ENCODE measurements at regions not wholly inside any gene's neighbourhood (a gene's known extent, or its start where the extent isn't known, plus 50 kb on each side); places are given as distances from the start of the nearest gene placed in this dataset.
A peak's percentile ranks its signal among the peaks of the same experiment; 100 is the strongest.

GRCh38 chr2:43034242-43034619, 192.2 kb downstream of the ZFP36L2 start:
- no peak overlapping the region for H3K27ac ChIP-seq (ENCODE audit: insufficient read depth, low read length)
- DNase-seq (ENCODE audit: low read depth in 2 of 2), result no peak
- no peak overlapping the region for H3K4me2 ChIP-seq (ENCODE audit: extremely low read depth, insufficient read depth, low read length)
- TF ChIP-seq EZH2 (IDR thresholded peaks at IDR 0.05; ENCODE audit: low read length, missing control alignments), result no peak
- TF ChIP-seq, protein P1, sequence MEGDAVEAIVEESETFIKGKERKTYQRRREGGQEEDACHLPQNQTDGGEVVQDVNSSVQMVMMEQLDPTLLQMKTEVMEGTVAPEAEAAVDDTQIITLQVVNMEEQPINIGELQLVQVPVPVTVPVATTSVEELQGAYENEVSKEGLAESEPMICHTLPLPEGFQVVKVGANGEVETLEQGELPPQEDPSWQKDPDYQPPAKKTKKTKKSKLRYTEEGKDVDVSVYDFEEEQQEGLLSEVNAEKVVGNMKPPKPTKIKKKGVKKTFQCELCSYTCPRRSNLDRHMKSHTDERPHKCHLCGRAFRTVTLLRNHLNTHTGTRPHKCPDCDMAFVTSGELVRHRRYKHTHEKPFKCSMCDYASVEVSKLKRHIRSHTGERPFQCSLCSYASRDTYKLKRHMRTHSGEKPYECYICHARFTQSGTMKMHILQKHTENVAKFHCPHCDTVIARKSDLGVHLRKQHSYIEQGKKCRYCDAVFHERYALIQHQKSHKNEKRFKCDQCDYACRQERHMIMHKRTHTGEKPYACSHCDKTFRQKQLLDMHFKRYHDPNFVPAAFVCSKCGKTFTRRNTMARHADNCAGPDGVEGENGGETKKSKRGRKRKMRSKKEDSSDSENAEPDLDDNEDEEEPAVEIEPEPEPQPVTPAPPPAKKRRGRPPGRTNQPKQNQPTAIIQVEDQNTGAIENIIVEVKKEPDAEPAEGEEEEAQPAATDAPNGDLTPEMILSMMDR (conservative IDR thresholded peaks at IDR 0.05 in 1 of 2, IDR thresholded peaks at IDR 0.05 in 1 of 2; ENCODE audit: low read depth in 1 of 2, low read length in 2 of 2), result no peak
- H3K4me3 ChIP-seq (replicated peaks in 1 of 4; ENCODE audit: control extremely low read depth in 1 of 4, insufficient read depth in 1 of 4, low read depth in 3 of 4, low read length in 4 of 4), result no peak overlapping the region
- H3K27me3 ChIP-seq (ENCODE audit: control insufficient read depth, insufficient read depth, low read length), result no peaks in the 10 kb centered on the region
- H3K4me1 ChIP-seq (ENCODE audit: control insufficient read depth, extremely low read depth, insufficient read depth, low read length), result peaks cover 9% of the 10 kb centered on the region
- H4K20me1 ChIP-seq (ENCODE audit: control insufficient read depth, extremely low read depth, insufficient read depth, low read length), result no peaks in the 10 kb centered on the region
- H3K79me2 ChIP-seq (ENCODE audit: control insufficient read depth, insufficient read depth, low read length), result no peaks in the 10 kb centered on the region
- no peak overlapping the region for H3K9ac ChIP-seq (ENCODE audit: insufficient read depth, low read length)
- H3K9me3 ChIP-seq (ENCODE audit: control insufficient read depth, insufficient read depth, low read depth, low read length), result no peaks in the 10 kb centered on the region
- H3K36me3 ChIP-seq (ENCODE audit: control insufficient read depth, insufficient read depth, low read length), result no peaks in the 10 kb centered on the region
- no peak overlapping the region for H2AFZ ChIP-seq (ENCODE audit: low read length)

- Histone ChIP-seq H3K9me3 (ENCODE audit: control insufficient read depth, insufficient read depth, low read depth, low read length) (no peaks in the 10 kb centered on the region), H2AFZ (ENCODE audit: low read length) (no peak overlapping the region), H3K9ac (ENCODE audit: insufficient read depth, low read length) (no peak overlapping the region), H3K4me1 (ENCODE audit: control insufficient read depth, extremely low read depth, insufficient read depth, low read length) (peaks cover 8% of the 10 kb centered on the region), H3K27me3 (ENCODE audit: control insufficient read depth, insufficient read depth, low read length) (no peaks in the 10 kb centered on the region), H4K20me1 (ENCODE audit: control insufficient read depth, extremely low read depth, insufficient read depth, low read length) (no peaks in the 10 kb centered on the region), H3K36me3 (ENCODE audit: control insufficient read depth, insufficient read depth, low read length) (no peaks in the 10 kb centered on the region), H3K79me2 (ENCODE audit: control insufficient read depth, insufficient read depth, low read length) (no peaks in the 10 kb centered on the region), H3K4me3 (replicated peaks in 1 of 4; ENCODE audit: control extremely low read depth in 1 of 4, insufficient read depth in 1 of 4, low read depth in 3 of 4, low read length in 4 of 4) (no peak overlapping the region), H3K4me2 (ENCODE audit: extremely low read depth, insufficient read depth, low read length) (no peak overlapping the region), H3K27ac (ENCODE audit: insufficient read depth, low read length) (no peak overlapping the region)
- TF ChIP-seq EZH2 (IDR thresholded peaks at IDR 0.05; ENCODE audit: low read length, missing control alignments), result no peak
- TF ChIP-seq, protein P1 (conservative IDR thresholded peaks at IDR 0.05 in 1 of 2, IDR thresholded peaks at IDR 0.05 in 1 of 2; ENCODE audit: low read depth in 1 of 2, low read length in 2 of 2), result no peak
- DNase-seq (ENCODE audit: low read depth in 2 of 2), result no peak
These were observed 192.8 kb downstream of the ZFP36L2 start for GRCh38 chr2:43033466-43034241.

DNA sequence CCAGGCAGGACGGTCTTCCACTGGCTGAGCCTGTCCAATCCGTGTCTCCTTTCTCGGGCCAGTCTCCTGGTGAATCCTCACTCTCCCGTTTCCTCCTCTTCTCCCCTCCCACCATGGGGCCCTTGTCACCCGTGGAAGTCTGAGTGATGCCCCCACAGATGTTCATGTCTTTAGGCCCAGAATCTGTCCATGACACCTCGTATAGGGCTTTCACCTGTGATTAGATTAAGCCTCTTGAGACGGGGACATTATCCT, 193.5 kb downstream of the ZFP36L2 start:
- H3K9me3 ChIP-seq (ENCODE audit: control insufficient read depth, insufficient read depth, low read depth, low read length), result no peaks in the 10 kb centered on the region

More for the DNA sequence above, 193.5 kb downstream of the ZFP36L2 start:
- H3K79me2 ChIP-seq (ENCODE audit: control insufficient read depth, insufficient read depth, low read length), result no peaks in the 10 kb centered on the region
- TF ChIP-seq, protein P1 (conservative IDR thresholded peaks at IDR 0.05 in 1 of 2, IDR thresholded peaks at IDR 0.05 in 1 of 2; ENCODE audit: low read depth in 1 of 2, low read length in 2 of 2), result no peak
- no peak for TF ChIP-seq EZH2 (IDR thresholded peaks at IDR 0.05; ENCODE audit: low read length, missing control alignments)
- H3K27ac ChIP-seq (ENCODE audit: insufficient read depth, low read length), result no peak overlapping the region
- H3K4me1 ChIP-seq (ENCODE audit: control insufficient read depth, extremely low read depth, insufficient read depth, low read length), result peaks cover 3% of the 10 kb centered on the region
- no peaks in the 10 kb centered on the region for H4K20me1 ChIP-seq (ENCODE audit: control insufficient read depth, extremely low read depth, insufficient read depth, low read length)
- H3K4me2 ChIP-seq (ENCODE audit: extremely low read depth, insufficient read depth, low read length), result no peak overlapping the region
- no peak overlapping the region for H3K4me3 ChIP-seq (replicated peaks in 1 of 4; ENCODE audit: control extremely low read depth in 1 of 4, insufficient read depth in 1 of 4, low read depth in 3 of 4, low read length in 4 of 4)
- H3K9ac ChIP-seq (ENCODE audit: insufficient read depth, low read length), result no peak overlapping the region
- DNase-seq (ENCODE audit: low read depth in 2 of 2), result no peak
- H3K27me3 ChIP-seq (ENCODE audit: control insufficient read depth, insufficient read depth, low read length), result no peaks in the 10 kb centered on the region
- H3K36me3 ChIP-seq (ENCODE audit: control insufficient read depth, insufficient read depth, low read length), result no peaks in the 10 kb centered on the region
- peak overlapping the region; percentile 68 for H2AFZ ChIP-seq (ENCODE audit: low read length)

Data from fibroblast of lung (primary cell).